Right renal cortex interstitium (tissue), 3 donors: ENCODE measurements at regions not wholly inside any gene's neighbourhood (a gene's known extent, or its start where the extent isn't known, plus 50 kb on each side); places are given as distances from the start of the nearest gene placed in this dataset.
A peak's percentile ranks its signal among the peaks of the same experiment; 100 is the strongest.
"Not testable (repeated sequence)": the region's sequence is repeated elsewhere in the genome, so short reads cannot be mapped to it uniquely, and the experiment has no call there.

Experiments
- DNase-seq, 3 donors: peaks; one replicate each; pipeline ENCODE4 v3.0.0-alpha.2; 2013; ENCODE audit warnings: low read depth in 3 of 3, low spot score in 2 of 3

DNA sequence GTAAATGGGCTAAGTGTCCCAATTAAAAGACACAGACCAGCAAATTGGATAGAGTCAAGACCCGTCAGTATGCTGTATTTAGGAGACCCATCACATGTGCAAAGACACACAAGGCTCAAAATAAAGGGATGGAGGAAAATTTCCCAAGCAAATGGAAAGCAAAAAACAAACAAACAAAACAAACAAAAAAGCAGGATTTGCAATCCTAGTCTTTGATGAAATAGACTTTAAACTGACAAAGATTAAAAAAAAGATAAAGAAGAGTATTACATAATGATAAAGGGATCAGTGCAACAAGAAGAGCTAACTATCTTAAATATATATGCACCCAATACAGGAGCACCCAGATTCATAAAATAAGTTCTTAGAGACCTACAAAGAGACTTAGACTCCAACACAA lies 429.6 kb downstream of the MAT2B start:
- DNase-seq: not testable (repeated sequence)

DNA sequence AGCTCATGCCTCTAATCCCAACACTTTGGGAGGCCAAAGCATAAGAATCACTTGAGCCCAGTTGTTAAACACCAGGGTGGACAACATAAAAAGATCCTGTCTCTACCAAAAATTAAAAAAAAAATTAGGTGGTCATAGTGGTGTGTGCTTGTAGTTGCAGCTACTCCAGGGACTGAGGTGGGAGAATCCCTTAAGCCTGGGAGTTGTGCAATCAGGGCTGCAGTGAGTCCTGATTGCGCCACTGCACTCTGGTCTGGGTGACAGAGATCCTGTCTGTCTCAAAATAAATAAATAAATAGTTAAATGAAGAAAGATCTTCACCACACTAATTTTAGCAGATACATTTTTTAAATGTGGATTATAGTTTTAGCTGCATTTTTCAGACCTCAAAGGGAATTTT lies 433.2 kb downstream of the MAT2B start:
- no peak for DNase-seq

DNA sequence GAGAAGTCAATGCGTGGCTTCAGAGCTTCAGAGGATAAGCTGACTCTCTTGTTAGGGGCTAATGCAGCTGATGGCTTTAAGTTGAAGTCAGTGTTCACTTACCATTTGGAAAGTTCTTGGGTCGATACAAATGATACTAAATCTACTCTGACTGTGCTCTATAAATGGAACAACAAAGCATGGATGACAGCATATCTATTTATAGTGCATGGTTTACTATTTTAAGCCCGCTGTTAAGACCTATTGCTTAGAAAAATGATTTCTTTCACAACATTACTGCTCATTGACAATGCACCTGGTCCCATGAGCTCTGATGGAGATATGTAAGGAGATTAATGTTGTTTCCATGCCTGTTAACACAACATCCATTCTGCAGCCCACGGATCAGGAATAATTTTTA lies 435.7 kb downstream of the MAT2B start:
- DNase-seq: no peak

DNA sequence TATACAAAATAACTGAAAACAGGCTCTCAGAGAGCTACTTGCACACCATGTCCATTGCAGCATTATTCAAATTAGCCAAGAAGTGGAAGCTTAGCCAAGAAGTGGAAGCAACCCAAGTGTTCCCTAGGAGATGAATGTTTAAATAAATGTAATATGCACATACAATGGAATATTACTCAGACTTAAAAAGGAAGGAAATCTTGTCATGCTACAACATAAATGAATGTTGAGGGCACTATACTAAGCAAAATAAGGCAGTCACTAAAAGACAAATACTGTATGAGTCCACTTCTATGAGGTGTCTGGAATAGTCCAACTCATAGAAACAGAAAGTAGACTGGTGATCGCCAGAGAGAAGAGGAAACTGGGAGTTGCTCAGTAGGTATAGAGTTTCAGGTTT lies 438.1 kb downstream of the MAT2B start:
- no peak for DNase-seq

DNA sequence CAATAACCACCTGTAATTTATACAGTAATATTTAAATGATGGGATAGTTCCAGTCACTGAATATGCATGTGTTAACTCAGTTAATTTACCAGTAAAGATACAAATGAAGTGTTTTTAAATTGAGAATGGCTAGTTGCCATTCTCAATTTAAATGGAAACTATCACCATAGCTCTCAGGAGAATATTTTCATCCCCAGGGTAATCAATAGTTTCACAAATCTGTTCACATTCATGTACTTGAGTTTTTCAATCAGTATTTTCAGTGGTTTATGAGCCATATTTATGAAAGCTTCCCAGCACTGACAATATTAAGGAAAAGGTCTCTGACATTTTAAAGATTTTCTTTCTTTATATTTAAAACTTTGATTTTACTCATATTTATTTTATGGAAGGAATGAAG lies 439.3 kb downstream of the MAT2B start:
- DNase-seq: no peak

DNA sequence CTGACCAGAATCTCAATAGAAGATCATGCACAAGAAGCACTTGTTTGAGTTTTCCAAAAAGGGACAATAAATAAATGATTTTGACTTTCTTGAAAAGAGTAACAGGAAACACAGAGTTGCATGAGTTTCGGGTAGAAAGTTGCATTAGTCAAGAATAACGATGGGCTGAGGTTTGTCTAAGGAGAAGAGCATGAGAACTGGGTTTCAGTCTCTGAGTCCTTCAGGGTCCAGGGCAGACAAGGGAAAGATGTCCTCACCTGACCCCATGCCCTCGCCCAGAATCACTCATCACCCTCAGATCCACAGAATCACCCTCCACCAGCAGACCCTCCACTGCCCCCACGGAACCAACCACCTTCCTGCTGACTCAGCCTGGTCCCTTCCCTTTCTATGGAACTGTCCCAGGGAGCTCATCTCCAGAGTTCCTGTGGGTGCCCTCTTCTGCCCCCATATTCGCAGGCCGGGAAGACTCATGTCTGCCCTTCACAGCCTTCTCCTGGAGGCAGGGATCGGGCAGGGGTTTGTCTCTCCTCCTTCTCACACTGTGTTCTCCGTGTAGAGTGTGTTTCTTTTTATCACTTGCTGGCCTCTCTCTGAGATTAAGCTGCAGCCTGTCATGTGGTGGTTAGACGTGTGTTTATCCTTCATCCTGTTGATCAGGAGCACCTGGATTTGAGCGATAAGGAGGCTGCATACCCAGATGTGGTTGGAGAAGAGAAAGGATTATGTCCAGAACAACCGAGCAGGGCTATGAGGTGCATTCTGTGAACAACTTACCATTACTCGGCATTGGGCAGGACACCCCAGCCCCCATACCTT lies 442.6 kb downstream of the MAT2B start:
- no peak for DNase-seq

DNA sequence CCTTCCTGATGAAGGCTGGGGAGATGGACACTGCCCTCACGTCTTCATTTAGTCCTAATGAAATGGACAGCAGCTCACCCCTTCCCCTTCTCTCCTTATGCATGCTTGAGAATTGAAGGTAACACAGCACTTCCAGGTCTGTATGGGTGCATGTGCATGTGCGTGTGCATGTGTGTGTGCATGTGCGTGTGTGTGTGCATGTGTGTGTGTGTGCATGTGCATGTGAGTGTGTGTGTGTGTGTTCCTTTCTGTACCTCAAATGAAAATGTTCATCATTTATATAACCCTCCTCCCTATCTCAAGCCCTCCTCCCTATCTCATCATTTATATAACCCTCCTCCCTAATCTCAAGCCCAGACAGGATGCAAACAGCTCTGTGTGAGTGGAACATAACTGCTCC lies 444.8 kb downstream of the MAT2B start:
- no peak for DNase-seq

DNA sequence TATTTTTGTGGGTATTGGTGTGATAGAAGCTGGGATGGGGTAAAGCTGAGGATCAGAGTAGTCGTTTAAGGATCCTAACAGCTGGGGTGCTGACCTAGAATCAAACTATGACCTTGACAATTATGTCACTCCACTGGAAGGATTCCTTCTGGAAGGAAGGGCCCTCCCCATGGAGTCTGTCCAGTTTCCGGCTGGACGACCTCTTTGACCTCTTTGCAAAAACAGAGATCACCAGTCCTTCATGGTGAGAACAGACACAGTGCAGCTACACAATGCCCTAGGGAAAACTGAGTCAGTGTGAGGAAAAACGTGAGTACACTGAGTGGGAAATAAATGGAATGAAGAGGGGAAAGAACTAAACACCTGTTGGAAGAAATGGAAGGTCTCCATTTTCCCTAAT lies 445.6 kb downstream of the MAT2B start:
- no peak for DNase-seq

DNA sequence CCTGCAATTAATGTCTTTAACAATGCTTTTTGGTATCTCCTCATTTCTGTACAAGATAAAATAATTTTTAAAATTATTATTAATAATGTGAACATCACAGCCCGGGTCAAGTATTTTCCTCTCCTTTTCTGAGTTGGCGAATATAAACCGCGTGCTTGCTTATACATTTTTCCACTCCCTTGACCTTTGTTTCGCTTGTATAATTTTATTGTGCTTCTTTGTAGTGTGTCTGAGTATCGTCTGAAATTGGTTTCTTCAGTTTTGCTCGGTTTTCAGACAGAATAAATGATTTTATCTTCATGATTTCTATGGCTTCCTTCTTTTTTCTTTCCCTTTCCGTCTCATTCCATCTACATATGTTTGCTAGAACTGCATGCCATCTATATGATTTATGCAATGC lies 448.5 kb downstream of the MAT2B start:
- DNase-seq: no peak

DNA sequence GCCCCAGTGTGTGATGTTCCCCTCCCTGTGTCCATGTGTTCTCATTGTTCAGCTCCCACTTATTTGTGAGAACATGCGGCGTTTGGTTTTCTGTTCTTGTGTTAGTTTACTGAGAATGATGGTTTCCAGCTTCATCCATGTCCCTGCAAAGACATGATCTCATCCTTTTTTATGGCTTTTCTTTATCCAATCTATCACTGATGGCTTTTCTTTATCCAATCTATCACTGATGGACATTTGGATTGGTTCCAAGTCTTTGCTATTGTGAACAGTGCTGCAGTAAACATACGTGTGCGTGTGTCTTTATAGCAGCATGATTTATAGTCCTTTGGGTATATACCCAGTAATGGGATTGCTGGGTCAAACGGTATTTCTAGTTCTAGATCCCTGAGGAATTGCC lies 455.8 kb downstream of the MAT2B start:
- DNase-seq: not testable (repeated sequence)

DNA sequence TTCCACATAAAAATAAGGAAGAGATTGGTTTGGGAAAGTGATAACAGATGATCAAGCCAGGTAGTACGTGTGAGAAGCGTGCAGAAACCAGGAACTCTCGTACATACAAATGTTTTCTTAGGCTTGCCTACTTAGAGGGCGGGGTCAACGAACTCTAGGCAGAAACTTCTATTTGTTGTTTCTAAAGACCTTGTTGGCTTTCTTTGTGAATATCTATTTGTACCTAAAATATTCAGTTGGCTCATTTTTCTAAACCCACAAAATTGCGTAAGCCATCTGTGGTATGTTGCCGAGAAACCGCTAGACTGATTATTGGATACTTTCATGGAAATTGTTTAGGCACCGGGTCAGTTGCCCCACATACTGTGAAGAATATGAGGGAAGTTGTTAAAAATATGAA lies 458.5 kb downstream of the MAT2B start:
- no peak for DNase-seq

DNA sequence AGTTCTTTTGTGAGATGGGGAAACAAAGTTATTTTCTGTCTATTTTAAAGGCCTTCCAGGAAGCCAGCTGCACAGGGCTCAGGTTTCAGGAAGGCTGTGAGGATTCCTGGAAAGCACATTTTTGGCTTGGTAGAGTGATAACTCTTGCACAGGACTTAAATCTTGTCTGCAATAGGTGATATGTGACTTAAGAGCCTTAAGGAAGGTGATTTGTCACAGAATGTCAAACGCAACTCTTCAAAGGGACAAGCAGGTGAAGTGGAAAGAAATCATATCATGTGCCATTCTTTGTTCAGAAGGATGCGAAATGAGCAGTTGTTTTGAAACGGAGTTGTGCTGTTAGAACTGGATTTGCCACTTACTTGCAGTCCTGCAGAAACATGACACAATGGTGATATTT lies 459.3 kb downstream of the MAT2B start:
- peak; percentile 27 to 31 (median 31) for DNase-seq

DNA sequence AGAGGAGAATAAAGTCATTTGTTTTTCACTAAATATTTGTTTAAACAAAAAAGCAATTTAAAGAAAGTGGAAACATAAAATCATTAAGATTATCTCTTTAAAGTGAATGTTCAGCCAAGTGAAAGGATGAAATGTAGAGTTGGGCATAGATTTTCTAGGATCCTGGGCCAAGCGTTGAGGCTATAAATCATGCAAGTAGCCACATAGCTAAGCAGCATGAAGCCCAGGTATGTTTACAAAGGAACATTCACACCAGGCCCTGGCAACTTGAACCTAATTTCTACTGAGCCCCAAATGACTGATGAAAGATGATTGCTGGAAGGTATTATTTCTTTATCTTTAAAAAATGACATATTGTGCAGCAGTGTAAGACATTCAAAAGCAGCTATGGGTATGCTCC lies 461.8 kb downstream of the MAT2B start:
- DNase-seq: no peak

DNA sequence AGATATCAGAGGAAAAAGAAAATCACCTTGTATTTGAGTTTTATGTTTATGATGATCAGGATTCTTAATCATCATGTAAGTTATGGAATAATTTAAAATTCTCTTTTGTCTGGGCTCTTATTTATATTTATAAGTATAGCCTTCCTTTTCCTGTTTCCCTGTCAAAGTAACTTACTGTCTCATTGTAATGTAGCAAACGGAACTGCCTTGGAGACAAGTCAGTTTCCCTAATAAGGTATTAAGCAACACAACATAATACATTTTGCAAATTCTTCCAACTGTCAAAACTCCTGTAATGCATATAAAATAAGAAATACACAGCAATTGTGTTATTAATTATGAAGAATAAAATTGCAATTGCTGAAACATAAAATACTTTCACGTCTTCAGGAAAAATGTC lies 463.2 kb downstream of the MAT2B start:
- no peak for DNase-seq

DNA sequence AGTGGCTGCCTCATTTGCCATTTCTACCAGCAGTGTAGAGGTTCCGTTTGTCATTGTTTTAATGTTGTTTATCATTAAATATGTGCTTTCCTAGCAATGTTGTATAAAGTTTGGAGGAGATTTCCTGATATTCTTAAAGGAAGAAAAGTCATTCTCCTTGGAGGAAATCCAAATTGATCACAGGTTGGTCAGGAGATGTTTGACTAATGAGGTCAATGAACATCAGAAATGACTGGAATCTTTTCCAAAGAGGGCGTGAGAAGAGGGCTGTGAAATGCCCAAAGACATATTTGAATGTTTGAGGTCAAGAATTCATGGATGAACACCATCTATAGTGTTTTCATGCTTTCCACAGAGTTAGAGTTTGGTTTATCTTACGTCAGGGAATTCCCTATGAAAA lies 471.3 kb downstream of the MAT2B start:
- DNase-seq: no peak

DNA sequence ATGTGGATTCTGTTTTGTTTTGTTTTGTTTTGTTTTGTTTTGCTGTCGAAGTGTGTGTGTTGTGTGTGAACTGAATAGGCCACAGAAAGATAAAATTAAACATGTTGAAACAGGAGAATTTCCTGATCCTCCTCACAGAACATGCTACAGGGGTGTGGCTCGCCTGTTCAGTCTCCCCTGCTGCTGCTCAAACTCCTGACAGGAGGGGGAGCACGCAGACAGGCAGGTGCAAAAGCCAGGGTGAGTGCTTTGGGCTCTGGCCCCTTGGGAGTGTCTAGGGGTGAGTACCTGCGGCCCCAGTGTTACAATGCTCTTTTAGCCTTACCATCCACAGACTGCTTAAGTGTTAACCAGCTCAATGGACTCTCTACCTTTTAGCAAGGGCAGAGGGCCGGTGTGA lies 473.5 kb downstream of the MAT2B start:
- DNase-seq: no peak

DNA sequence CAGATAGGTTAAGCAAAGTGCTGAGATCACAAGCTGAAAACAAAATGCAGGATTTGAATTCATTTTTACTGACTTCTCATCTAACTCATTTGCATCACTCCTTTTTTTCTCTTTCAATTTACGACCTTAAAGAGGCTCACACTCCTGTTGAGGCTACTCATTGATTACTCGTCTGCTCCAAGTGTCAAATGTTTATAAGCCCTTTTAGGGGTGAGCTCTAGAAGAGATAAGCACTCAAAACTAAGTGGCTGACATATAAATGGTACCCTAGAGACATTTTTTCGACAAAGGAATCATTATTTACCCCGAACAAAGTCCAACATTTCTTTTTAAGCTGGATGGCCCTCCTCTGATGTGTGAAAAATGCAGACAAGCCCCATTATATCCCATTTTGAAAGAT lies 483.1 kb downstream of the MAT2B start:
- DNase-seq: no peak

DNA sequence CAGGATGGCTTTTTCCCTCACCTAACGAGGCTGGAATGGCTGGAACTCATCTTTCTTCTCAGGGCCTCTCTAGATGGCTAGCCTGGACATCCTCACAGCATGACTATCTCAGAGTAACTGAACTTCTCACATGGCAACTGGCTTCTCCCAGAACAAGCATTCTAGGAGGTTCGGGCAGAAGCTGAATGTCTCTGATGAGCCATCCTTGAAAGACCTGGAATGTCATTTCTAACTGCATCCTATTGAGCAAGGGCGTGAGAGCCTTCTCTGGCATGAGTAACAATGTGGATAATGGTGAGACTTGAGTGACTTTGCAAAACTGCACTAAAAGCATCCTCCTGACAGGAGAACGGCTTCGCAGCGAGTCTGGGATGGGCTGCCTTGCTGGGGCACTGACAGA lies 487.7 kb downstream of the MAT2B start:
- DNase-seq: no peak

DNA sequence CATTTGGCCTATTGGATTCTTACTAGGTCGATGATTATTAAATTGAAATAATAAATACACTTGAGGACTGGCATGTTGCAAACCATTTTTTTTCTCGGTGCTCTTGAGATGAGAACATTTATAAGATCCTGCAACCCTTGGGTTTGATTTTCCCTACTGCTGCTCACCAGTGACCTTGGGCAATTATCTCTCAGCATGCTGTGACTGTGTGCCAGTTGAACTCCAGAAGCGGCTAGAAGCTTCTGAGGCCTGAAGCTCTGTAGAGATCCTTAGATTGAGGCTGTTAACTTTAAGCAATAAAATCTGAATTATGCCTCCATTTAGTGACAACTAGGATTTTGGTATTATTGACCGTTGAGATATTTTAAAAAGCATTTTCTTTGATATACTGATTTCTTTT lies 489.8 kb downstream of the MAT2B start:
- no peak for DNase-seq

DNA sequence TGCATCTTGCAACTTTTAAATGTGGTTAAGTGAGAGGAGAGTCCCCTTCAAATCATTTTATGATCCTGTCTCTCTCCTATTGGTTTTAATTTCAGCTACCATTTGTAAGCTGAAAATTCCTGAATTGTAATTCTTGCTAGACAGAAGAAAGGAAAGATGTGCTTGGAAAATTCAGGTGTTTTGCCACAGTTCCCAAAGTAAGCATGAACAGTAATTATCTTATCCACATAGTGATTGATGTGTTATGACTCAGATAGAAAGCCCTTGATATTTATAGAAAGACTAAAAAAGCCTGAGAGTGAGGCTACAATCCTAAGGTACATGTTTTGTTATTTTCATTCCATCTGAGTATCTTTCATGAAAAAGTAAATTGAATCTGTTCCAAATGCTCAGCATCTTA lies 492.5 kb downstream of the MAT2B start:
- DNase-seq: no peak

DNA sequence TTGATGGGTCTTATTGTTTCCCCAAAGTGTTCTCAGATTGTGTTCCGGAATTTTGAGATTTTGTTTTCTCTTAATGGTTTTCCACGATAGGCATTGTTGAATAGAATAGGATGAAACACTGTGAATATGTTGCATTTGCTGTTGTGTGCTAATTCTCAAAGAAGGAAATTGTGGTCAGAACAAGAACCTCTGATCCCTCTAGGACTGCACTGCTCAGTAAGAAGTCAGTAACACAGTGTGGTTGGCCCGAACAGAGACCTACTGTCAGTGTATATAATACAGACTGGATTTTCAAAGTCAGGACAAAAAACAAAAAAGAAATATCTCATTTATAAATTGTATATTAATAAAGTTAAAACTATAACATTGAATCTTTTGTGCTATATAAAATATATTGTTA lies 494.8 kb downstream of the MAT2B start:
- no peak for DNase-seq

DNA sequence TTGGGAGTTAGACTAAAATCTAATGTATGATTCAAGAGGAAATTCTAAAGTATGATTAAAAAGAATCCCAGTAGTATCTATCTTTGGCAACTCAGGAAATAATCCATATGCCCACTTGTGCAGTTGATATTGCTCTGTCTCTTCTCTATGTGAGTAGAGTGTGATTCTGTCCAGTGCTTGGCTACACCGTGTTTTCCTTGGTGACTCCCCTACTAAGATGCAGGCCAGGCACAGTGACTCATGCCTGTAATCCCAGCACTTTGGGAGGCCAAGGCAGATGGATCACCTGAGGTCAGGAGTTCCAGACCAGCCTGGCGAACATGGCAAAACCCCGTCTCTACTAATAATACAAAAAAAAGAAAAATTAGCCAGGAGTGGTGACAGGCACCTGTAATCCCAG lies 495.4 kb downstream of the MAT2B start:
- DNase-seq: no peak

DNA sequence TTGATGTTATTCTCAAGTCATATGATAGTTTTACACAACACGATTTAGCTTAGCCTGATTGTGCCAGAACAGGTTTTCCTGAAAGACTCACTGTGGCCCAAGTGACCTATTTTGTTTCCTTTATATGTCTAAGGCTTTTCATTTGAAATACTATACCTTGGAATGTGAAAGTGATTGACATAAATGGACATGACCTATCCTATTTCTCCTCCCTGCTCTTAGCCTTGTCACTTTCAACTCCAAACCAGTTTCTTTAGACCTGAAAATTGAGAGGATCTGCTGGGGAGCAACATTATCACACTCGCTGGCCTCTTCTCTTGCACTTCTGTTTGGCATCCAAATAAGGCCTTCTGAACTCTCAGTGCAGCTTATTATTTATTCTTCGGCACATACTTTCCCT lies 496.8 kb downstream of the MAT2B start:
- DNase-seq: peak in 2 of 3 donors; percentile 31 to 33
